ENCODE measurements at regions not wholly inside any gene's neighbourhood (a gene's known extent, or its start where the extent isn't known, plus 50 kb on each side); places are given as distances from the start of the nearest gene placed in this dataset.

DNA sequence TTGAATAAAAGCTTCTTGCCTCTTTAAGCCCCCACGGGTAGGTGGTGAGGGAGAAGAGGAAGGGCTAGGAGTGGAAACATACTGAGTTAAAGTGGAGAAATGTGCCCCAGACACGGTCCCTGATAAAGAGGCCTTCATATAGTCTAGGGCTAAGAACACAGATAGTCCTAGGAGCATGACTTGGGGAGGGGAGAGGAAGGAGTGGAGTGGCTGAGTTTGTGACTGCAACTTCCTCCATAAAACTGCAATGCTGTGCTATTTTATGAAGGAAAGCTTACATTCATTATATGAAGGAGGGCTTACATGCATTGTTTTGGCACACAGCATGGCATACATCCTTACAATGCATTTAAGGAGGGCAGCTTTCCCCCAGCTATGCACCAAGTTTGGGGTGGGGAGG lies 1129.4 kb upstream of the LRRTM3 start (continued):
- TF ChIP-seq TRIM28 (IDR thresholded peaks at IDR 0.05; ENCODE audit: borderline replicate concordance, low read length), result no peak
- TF ChIP-seq KLF9 (tag by site-specific recombination; IDR thresholded peaks at IDR 0.05; ENCODE audit: low read depth), result no peak
- TF ChIP-seq, protein P1, sequence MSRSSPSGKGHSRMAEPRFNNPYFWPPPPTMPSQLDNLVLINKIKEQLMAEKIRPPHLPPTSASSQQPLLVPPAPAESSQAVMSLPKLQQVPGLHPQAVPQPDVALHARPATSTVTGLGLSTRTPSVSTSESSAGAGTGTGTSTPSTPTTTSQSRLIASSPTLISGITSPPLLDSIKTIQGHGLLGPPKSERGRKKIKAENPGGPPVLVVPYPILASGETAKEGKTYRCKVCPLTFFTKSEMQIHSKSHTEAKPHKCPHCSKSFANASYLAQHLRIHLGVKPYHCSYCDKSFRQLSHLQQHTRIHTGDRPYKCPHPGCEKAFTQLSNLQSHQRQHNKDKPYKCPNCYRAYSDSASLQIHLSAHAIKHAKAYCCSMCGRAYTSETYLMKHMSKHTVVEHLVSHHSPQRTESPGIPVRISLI (tag by site-specific recombination; IDR thresholded peaks at IDR 0.05), result no peak
- no peak for TF ChIP-seq ZBTB8A (tag by site-specific recombination; IDR thresholded peaks at IDR 0.05)
- TF ChIP-seq ZNF23 (tag by site-specific recombination; IDR thresholded peaks at IDR 0.05; ENCODE audit: borderline replicate concordance), result no peak
- TF ChIP-seq ZNF37A (tag by site-specific recombination; IDR thresholded peaks at IDR 0.05), result no peak
- no peak for TF ChIP-seq ZNF2 (tag by site-specific recombination; IDR thresholded peaks at IDR 0.05)
- TF ChIP-seq ZNF610 (tag by site-specific recombination; IDR thresholded peaks at IDR 0.05; ENCODE audit: borderline replicate concordance), result no peak

DNA sequence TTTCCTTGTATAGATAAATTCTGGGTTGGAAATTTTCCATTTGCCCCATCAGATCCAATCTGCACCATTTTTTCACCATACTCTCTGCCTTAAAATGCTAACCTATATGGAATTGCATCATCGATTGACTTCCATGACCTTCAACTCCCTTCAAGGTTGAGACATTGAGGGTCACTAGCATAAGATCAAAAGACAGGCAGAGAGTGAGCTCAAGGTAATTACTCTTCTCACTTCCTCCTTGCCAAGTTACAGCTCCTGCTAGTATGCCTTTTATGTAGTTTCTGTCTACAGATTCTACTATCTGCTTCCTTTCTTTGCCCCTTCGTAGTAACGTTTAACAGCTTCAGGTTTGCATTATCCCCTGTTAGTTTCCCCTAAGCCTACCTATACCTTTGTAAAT lies 1127.7 kb upstream of the LRRTM3 start:
- H3K4me1 ChIP-seq (ENCODE audit: control insufficient read depth, insufficient read depth, low read length), result no peaks in the 10 kb centered on the region
- POLR2A ChIA-PET, result no interaction called here
- H3K27ac ChIP-seq (ENCODE audit: extremely low read depth, low read depth, low read length), result no peak overlapping the region
- H3K9me3 ChIP-seq (ENCODE audit: control insufficient read depth, insufficient read depth, low read depth, low read length), result no peaks in the 10 kb centered on the region
- CTCF ChIA-PET, result no interaction called here
- H3K4me3 ChIP-seq (ENCODE audit: low read depth, low read length), result no peak overlapping the region
- TF ChIP-seq YY2 (tag by site-specific recombination; IDR thresholded peaks at IDR 0.05), result no peak
- TF ChIP-seq ZNF626 (tag by site-specific recombination; IDR thresholded peaks at IDR 0.05), result no peak
- TF ChIP-seq, protein P2, sequence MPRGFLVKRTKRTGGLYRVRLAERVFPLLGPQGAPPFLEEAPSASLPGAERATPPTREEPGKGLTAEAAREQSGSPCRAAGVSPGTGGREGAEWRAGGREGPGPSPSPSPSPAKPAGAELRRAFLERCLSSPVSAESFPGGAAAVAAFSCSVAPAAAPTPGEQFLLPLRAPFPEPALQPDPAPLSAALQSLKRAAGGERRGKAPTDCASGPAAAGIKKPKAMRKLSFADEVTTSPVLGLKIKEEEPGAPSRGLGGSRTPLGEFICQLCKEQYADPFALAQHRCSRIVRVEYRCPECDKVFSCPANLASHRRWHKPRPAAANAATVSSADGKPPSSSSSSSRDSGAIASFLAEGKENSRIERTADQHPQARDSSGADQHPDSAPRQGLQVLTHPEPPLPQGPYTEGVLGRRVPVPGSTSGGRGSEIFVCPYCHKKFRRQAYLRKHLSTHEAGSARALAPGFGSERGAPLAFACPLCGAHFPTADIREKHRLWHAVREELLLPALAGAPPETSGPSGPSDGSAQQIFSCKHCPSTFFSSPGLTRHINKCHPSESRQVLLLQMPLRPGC (tag by site-specific recombination; IDR thresholded peaks at IDR 0.05), result no peak
- TF ChIP-seq ZNF169 (tag by site-specific recombination; IDR thresholded peaks at IDR 0.05), result no peak
- no peak for TF ChIP-seq ZNF776 (tag by site-specific recombination; IDR thresholded peaks at IDR 0.05; ENCODE audit: borderline replicate concordance)
- no peak for TF ChIP-seq ZBTB7A (tag by site-specific recombination; IDR thresholded peaks at IDR 0.05; ENCODE audit: low read depth)
- TF ChIP-seq KLF1 (tag by site-specific recombination; IDR thresholded peaks at IDR 0.05), result no peak
- no peak for TF ChIP-seq ZNF623 (tag by site-specific recombination; IDR thresholded peaks at IDR 0.05)
- TF ChIP-seq ZBTB17 (tag by site-specific recombination; IDR thresholded peaks at IDR 0.05), result no peak
- TF ChIP-seq, protein P3, sequence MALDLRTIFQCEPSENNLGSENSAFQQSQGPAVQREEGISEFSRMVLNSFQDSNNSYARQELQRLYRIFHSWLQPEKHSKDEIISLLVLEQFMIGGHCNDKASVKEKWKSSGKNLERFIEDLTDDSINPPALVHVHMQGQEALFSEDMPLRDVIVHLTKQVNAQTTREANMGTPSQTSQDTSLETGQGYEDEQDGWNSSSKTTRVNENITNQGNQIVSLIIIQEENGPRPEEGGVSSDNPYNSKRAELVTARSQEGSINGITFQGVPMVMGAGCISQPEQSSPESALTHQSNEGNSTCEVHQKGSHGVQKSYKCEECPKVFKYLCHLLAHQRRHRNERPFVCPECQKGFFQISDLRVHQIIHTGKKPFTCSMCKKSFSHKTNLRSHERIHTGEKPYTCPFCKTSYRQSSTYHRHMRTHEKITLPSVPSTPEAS (tag by site-specific recombination; IDR thresholded peaks at IDR 0.05), result no peak
- TF ChIP-seq, protein P4, sequence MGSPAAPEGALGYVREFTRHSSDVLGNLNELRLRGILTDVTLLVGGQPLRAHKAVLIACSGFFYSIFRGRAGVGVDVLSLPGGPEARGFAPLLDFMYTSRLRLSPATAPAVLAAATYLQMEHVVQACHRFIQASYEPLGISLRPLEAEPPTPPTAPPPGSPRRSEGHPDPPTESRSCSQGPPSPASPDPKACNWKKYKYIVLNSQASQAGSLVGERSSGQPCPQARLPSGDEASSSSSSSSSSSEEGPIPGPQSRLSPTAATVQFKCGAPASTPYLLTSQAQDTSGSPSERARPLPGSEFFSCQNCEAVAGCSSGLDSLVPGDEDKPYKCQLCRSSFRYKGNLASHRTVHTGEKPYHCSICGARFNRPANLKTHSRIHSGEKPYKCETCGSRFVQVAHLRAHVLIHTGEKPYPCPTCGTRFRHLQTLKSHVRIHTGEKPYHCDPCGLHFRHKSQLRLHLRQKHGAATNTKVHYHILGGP (tag by site-specific recombination; IDR thresholded peaks at IDR 0.05), result no peak
- no peak for TF ChIP-seq PRDM1 (tag by site-specific recombination; IDR thresholded peaks at IDR 0.05)
- TF ChIP-seq ZNF335 (tag by site-specific recombination; conservative IDR thresholded peaks at IDR 0.05), result no peak
- TF ChIP-seq KLF10 (tag by site-specific recombination; IDR thresholded peaks at IDR 0.05), result no peak
- H3K36me3 ChIP-seq (ENCODE audit: control insufficient read depth in 2 of 2, insufficient read depth in 1 of 2, low read length in 2 of 2), result no peaks in the 10 kb centered on the region
